H1 (cell line): ENCODE measurements at regions not wholly inside any gene's neighbourhood (a gene's known extent, or its start where the extent isn't known, plus 50 kb on each side); places are given as distances from the start of the nearest gene placed in this dataset.

Experiments used
- CTCF ChIA-PET: fragments of 300-600 bp; sonication (Branson Sonifier 250); formaldehyde crosslinking; loops from one replicate; lab custom pipeline; 2021; ENCODE audit not compliant: partially characterized antibody; lab: Charles Lee
- POLR2A ChIA-PET: fragments of 300-600 bp; sonication (Branson Sonifier 250); formaldehyde crosslinking; loops from one replicate; lab custom pipeline; 2021; ENCODE audit warnings: inconsistent platforms; ENCODE audit not compliant: partially characterized antibody; lab: Charles Lee
- DNase-seq, 2 experiments: peaks; one replicate each; pipeline versions ENCODE4 v3.0.0 to v3.0.0-alpha.2; 2010 to 2022; ENCODE audit warnings: low spot score in 2 of 2, low read depth in 1 of 2, mixed read lengths in 1 of 2
- FAIRE-seq: peaks from 2 replicates; lab custom pipeline; 2011; peaks lifted over from hg19 to GRCh38; lab: Jason Lieb, UNC
- H2AFZ ChIP-seq: 2 replicates; pipeline ENCODE4 v1.8.1; 2012; ENCODE audit warnings: low read length, inconsistent platforms
- H2AK5ac ChIP-seq: 2 replicates; pipeline ENCODE4 v1.6.1; 2013; ENCODE audit warnings: low read depth, low read length
- H2BK120ac ChIP-seq: replicated peaks from 2 replicates; pipeline ENCODE3; 2013; ENCODE audit warnings: low read depth, low read length, inconsistent platforms
- H2BK12ac ChIP-seq: 2 replicates; pipeline ENCODE4 v1.6.1; 2013; ENCODE audit warnings: low read depth, low read length
- H2BK15ac ChIP-seq: 2 replicates; pipeline ENCODE4 v1.6.1; 2013; ENCODE audit warnings: low read length
- H2BK20ac ChIP-seq: 2 replicates; pipeline ENCODE4 v1.6.1; 2013; ENCODE audit warnings: low read length
- H2BK5ac ChIP-seq: 2 replicates; pipeline ENCODE4 v1.6.1; 2013; ENCODE audit warnings: low read depth, low read length
- H3K14ac ChIP-seq: 2 replicates; pipeline ENCODE4 v1.6.1; 2013; ENCODE audit warnings: inconsistent platforms; ENCODE audit not compliant: insufficient read length
- H3K18ac ChIP-seq: 2 replicates; pipeline ENCODE4 v1.6.1; 2013; ENCODE audit warnings: low read length; ENCODE audit errors: extremely low read depth
- H3K23ac ChIP-seq: 2 replicates; pipeline ENCODE4 v1.6.1; 2013; ENCODE audit warnings: inconsistent platforms; ENCODE audit not compliant: insufficient read length
- H3K23me2 ChIP-seq: 2 replicates; pipeline ENCODE4 v1.6.1; 2013; ENCODE audit warnings: low read depth, low read length
- H3K27ac ChIP-seq: 2 replicates; pipeline ENCODE4 v1.6.1; 2011; ENCODE audit warnings: low read depth, low read length, inconsistent platforms
- H3K27me3 ChIP-seq, 4 experiments: replicated peaks in 1 of 4; 1 replicate in 1 of 4; 2 replicates in 3 of 4; pipeline versions ENCODE4 v1.6.1 to v1.8.1; 2011 to 2013; ENCODE audit warnings: low read length in 3 of 4, mild to moderate bottlenecking in 3 of 4, inconsistent platforms in 2 of 4, mixed read lengths in 2 of 4, moderate library complexity in 1 of 4; ENCODE audit not compliant: control insufficient read depth in 3 of 4, insufficient read depth in 3 of 4; ENCODE audit errors: extremely low read depth in 1 of 4
- H3K36me3 ChIP-seq, 4 experiments: 2 replicates each; pipeline versions ENCODE4 v1.6.1 to v1.8.1; 2011 to 2013; ENCODE audit warnings: mild to moderate bottlenecking in 4 of 4, low read length in 3 of 4, moderate library complexity in 2 of 4, control low read depth in 1 of 4, inconsistent platforms in 1 of 4; ENCODE audit not compliant: insufficient read depth in 4 of 4, control insufficient read depth in 2 of 4
- H3K4ac ChIP-seq: replicated peaks from 2 replicates; pipeline ENCODE3; 2013; ENCODE audit warnings: low read length, low read depth, mixed read lengths, inconsistent platforms; ENCODE audit not compliant: insufficient read length
- H3K4me1 ChIP-seq, 4 experiments: replicated peaks in 1 of 4; 1 replicate in 1 of 4; 2 replicates in 3 of 4; pipeline versions ENCODE4 v1.6.1 to v1.8.1; 2011 to 2013; ENCODE audit warnings: low read length in 3 of 4, inconsistent platforms in 2 of 4, mixed read lengths in 1 of 4; ENCODE audit not compliant: insufficient read depth in 4 of 4, control insufficient read depth in 3 of 4
- H3K4me2 ChIP-seq, 2 experiments: 2 replicates each; pipeline versions ENCODE4 v1.6.1 to v1.8.1; 2011 to 2013; ENCODE audit warnings: low read depth in 2 of 2, low read length in 2 of 2, control low read depth in 1 of 2, inconsistent platforms in 1 of 2, mild to moderate bottlenecking in 1 of 2; ENCODE audit not compliant: insufficient read depth in 1 of 2
- H3K4me3 ChIP-seq, 4 experiments: fragments of 200-600, 300-600 bp in 1 of 4; sonication (generic), shearing (Covaris generic), sonication (Bioruptor Twin) in 1 of 4; 2 replicates each; pipeline versions ENCODE4 v1.5.1 to v1.8.1; 2011 to 2016; ENCODE audit warnings: low read length in 4 of 4, low read depth in 3 of 4, control low read depth in 2 of 4, inconsistent platforms in 2 of 4, mild to moderate bottlenecking in 2 of 4, mixed read lengths in 1 of 4, moderate library complexity in 1 of 4; ENCODE audit not compliant: insufficient read depth in 2 of 4; ENCODE audit errors: extremely low read depth in 1 of 4
- H3K56ac ChIP-seq: replicated peaks from 2 replicates; pipeline ENCODE3; 2013; ENCODE audit warnings: low read depth, mild to moderate bottlenecking, mixed read lengths, low read length, inconsistent platforms; ENCODE audit not compliant: insufficient read length
- H3K79me1 ChIP-seq: 2 replicates; pipeline ENCODE4 v1.6.1; 2013; ENCODE audit warnings: low read depth, low read length, control low read depth
- H3K79me2 ChIP-seq, 2 experiments: 2 replicates each; pipeline versions ENCODE4 v1.6.1 to v1.8.1; 2012 to 2013; ENCODE audit warnings: low read length in 2 of 2, mild to moderate bottlenecking in 2 of 2, inconsistent platforms in 1 of 2; ENCODE audit not compliant: insufficient read depth in 2 of 2, control insufficient read depth in 1 of 2
- H3K9ac ChIP-seq, 4 experiments: replicated peaks in 1 of 4; 1 replicate in 1 of 4; 2 replicates in 3 of 4; pipeline versions ENCODE4 v1.6.1 to v1.8.1; 2011 to 2013; ENCODE audit warnings: low read depth in 3 of 4, low read length in 3 of 4, control low read depth in 2 of 4, mild to moderate bottlenecking in 2 of 4, moderate library complexity in 2 of 4, inconsistent platforms in 1 of 4; ENCODE audit errors: extremely low read depth in 1 of 4
- H3K9me3 ChIP-seq, 2 experiments: 2 replicates each; pipeline versions ENCODE4 v1.6.1 to v1.8.1; 2012 to 2013; ENCODE audit warnings: mild to moderate bottlenecking in 2 of 2, moderate library complexity in 2 of 2, control low read depth in 1 of 2, inconsistent platforms in 1 of 2, low read depth in 1 of 2, low read length in 1 of 2, mixed read lengths in 1 of 2; ENCODE audit not compliant: insufficient read depth in 2 of 2
- H4K20me1 ChIP-seq, 2 experiments: replicated peaks in 1 of 2; 2 replicates each; pipeline versions ENCODE3 to v1.8.1; 2011 to 2013; ENCODE audit warnings: inconsistent platforms in 2 of 2, low read length in 2 of 2, mild to moderate bottlenecking in 1 of 2; ENCODE audit not compliant: insufficient read depth in 2 of 2, control insufficient read depth in 1 of 2
- H4K5ac ChIP-seq: 2 replicates; pipeline ENCODE4 v1.6.1; 2013; ENCODE audit warnings: low read length, low read depth, mixed read lengths, inconsistent platforms; ENCODE audit not compliant: insufficient read length
- H4K8ac ChIP-seq: 2 replicates; pipeline ENCODE4 v1.8.0; 2013; ENCODE audit warnings: mild to moderate bottlenecking, moderate library complexity, low read length, inconsistent platforms; ENCODE audit not compliant: insufficient read depth; ENCODE audit errors: extremely low read depth
- H4K91ac ChIP-seq: replicated peaks from 2 replicates; pipeline ENCODE3; 2013; ENCODE audit warnings: low read length, mixed read lengths, inconsistent platforms; ENCODE audit not compliant: insufficient read length
- HDAC6 ChIP-seq: IDR thresholded peaks from one replicate; pipeline ENCODE4 v1.7.1; 2012; ENCODE audit warnings: low read depth, mild to moderate bottlenecking, inconsistent platforms, low read length, moderate library complexity
- MAFK ChIP-seq: IDR thresholded peaks from 2 replicates; pipeline ENCODE4 v1.6.1; 2012; ENCODE audit warnings: low read depth, mild to moderate bottlenecking, improper control_type of control experiment, low read length
- SAP30 ChIP-seq: fragments of 300-600 bp; sonication (generic); IDR thresholded peaks from 2 replicates; pipeline ENCODE4 v1.7.1; 2012; ENCODE audit warnings: low read length, moderate library complexity, mild to moderate bottlenecking, inconsistent platforms; ENCODE audit not compliant: insufficient read depth, insufficient replicate concordance
- SP2 ChIP-seq: IDR thresholded peaks from 2 replicates; pipeline ENCODE4 v1.6.1; 2012; ENCODE audit warnings: mild to moderate bottlenecking, low read length, inconsistent platforms
- WGBS, 2 experiments: shearing (Covaris generic) in 1 of 2; methylation state at CpG; one replicate each; pipeline versions ENCODE4 v1.1.6 to v1.1.7; 2013 to 2015; ENCODE audit warnings: low lambda C conversion rate in 2 of 2, mixed read lengths in 2 of 2, inconsistent platforms in 1 of 2, low coverage in 1 of 2, missing lambda C conversion rate in 1 of 2; ENCODE audit not compliant: insufficient replicate concordance in 2 of 2, insufficient coverage in 1 of 2, insufficient read length in 1 of 2; ENCODE audit errors: extremely low coverage in 1 of 2, missing lambda C conversion rate in 1 of 2; 5-methylcytosine and 5-hydroxymethylcytosine counted together

- no peaks in the 10 kb centered on the region for H3K79me1 ChIP-seq
- CTCF ChIA-PET: interaction anchor here (0.6 to 1.3 kb wide), 4 partner anchors 11 to 363 kb away, joined by 3 to 4 read pairs (median 3); no protein-coding TSS in a partner anchor
- no peak overlapping the region for H3K9ac ChIP-seq
- FAIRE-seq: no peak
- no peaks in the 10 kb centered on the region for H3K79me2 ChIP-seq
- no peak overlapping the region for H4K5ac ChIP-seq
- no peak overlapping the region for H3K27ac ChIP-seq
- H4K20me1 ChIP-seq: no peaks in the 10 kb centered on the region
- H3K56ac ChIP-seq: no peak overlapping the region
- no peak overlapping the region for H2AK5ac ChIP-seq
- no peak overlapping the region for H3K4ac ChIP-seq
- no peaks in the 10 kb centered on the region for H3K9me3 ChIP-seq
- H2BK20ac ChIP-seq: no peak overlapping the region
- H3K18ac ChIP-seq: no peak overlapping the region
- no peak overlapping the region for H3K4me2 ChIP-seq
- POLR2A ChIA-PET: no interaction called here
- 93% methylated on average over 3 of the region's 3 CpGs; no CpG with 5 or more reads in 1 of the 2 experiments for WGBS, 2 experiments
- H3K23me2 ChIP-seq: no peaks in the 10 kb centered on the region; the same call in 1 of the 2 replicates
- H3K4me3 ChIP-seq: no peak overlapping the region
- no peak overlapping the region for H2BK15ac ChIP-seq
- no peaks in the 10 kb centered on the region for H3K27me3 ChIP-seq
- H3K23ac ChIP-seq: no peak overlapping the region
- H4K8ac ChIP-seq: no peak overlapping the region
- no peak for DNase-seq
- TF ChIP-seq SP2 (no peak), HDAC6 (no peak), SAP30 (no peak), MAFK (no peak)
- H3K36me3 ChIP-seq: no peaks in the 10 kb centered on the region
- H2AFZ ChIP-seq: no peak overlapping the region
- H3K4me1 ChIP-seq: peaks cover 0 to 2% (median 0%) of the 10 kb centered on the region in 4 experiments; a peak in 1 of 7 replicates
- no peak overlapping the region for H2BK5ac ChIP-seq
- no peak overlapping the region for H3K14ac ChIP-seq
- no peak overlapping the region for H2BK120ac ChIP-seq
- no peak overlapping the region for H2BK12ac ChIP-seq
- H4K91ac ChIP-seq: no peak overlapping the region
Measured at GRCh38 chr2:145288650-145289496, 769.0 kb upstream of the ZEB2 start.
